Psoas muscle (tissue), 7 donors: ENCODE measurements at regions not wholly inside any gene's neighbourhood (a gene's known extent, or its start where the extent isn't known, plus 50 kb on each side); places are given as distances from the start of the nearest gene placed in this dataset.

ENCODE experiments used
- ATAC-seq, 4 donors: fragments of 200-7000 bp; cut with Tn5 transposase; one replicate each; pipeline ENCODE4 v1.9.1; 2020; ENCODE audit warnings: moderate library complexity in 3 of 4, mild to moderate bottlenecking in 2 of 4
- DNase-seq, 2 donors: peaks; one replicate each; pipeline ENCODE4 v3.0.0-alpha.2; 2020
- H3K27ac ChIP-seq: fragments of 200-600 bp; one replicate; pipeline ENCODE4 v1.8.0; 2022
- H3K27me3 ChIP-seq, 3 donors: fragments of 200-600 bp in 1 of 3; one replicate each; pipeline versions ENCODE4 v1.6.1 to v1.8.0; 2013 to 2022; ENCODE audit warnings: low read length in 2 of 3, mild to moderate bottlenecking in 2 of 3, moderate library complexity in 1 of 3; ENCODE audit not compliant: insufficient read depth in 3 of 3
- H3K36me3 ChIP-seq, 2 donors: fragments of 200-600 bp in 1 of 2; one replicate each; pipeline versions ENCODE4 v1.6.1 to v1.8.0; 2013 to 2022; ENCODE audit warnings: low read depth in 1 of 2, mild to moderate bottlenecking in 1 of 2, moderate library complexity in 1 of 2; ENCODE audit not compliant: insufficient read depth in 1 of 2
- H3K4me1 ChIP-seq: fragments of 200-600 bp; one replicate; pipeline ENCODE4 v1.8.0; 2022
- H3K4me3 ChIP-seq: fragments of 200-600 bp; one replicate; pipeline ENCODE4 v1.8.0; 2022; ENCODE audit warnings: mild to moderate bottlenecking
- H3K9me3 ChIP-seq: fragments of 200-600 bp; one replicate; pipeline ENCODE4 v1.8.0; 2022
- CTCF ChIP-seq: fragments of 200-600 bp; IDR thresholded peaks from one replicate; pipeline ENCODE4 v1.8.0; 2022; ENCODE audit warnings: antibody characterized with exemption
- WGBS, 3 donors: extraction: QIAGEN DNeasy Blood & Tissue Kit; methylation state at CpG; one replicate each; pipeline versions ENCODE4 v1.1.6 to v1.1.7; 2013; 5-methylcytosine and 5-hydroxymethylcytosine counted together
- intact Hi-C, 2 donors: fragments of 100-400 bp; cut with DNase I; formaldehyde crosslinking; loops; one replicate each; pipeline versions ENCODE4 v1.11.0 to v1.14.2; 2022
- donor health status: healthy with polysubstance abuse.
- donor health status: DM: no; HTN: no; CAD: no; lungs with moderate emphysema.
- donor health status: Bipolar disorder and iron deficiency.
- donor health status: healthy.
- donor health status: DM: yes; HTN: yes; CAD: no.
- donor health status: DM: no; HTN: no; CAD: no.
- donor health status: DM: yes; HTN: yes; CAD: no.

- Histone ChIP-seq H3K4me1 (no peaks in the 10 kb centered on the region), H3K4me3 (no peak overlapping the region), H3K27ac (no peak overlapping the region), H3K36me3 (no peaks in the 10 kb centered on the region), H3K9me3 (no peaks in the 10 kb centered on the region), H3K27me3 (no peaks in the 10 kb centered on the region)
- no peak for TF ChIP-seq CTCF
- ATAC-seq (no peak), DNase-seq (no peak)
- intact Hi-C loops = no loop called here
- 89 to 98% (median 93%) methylated on average over 2 of the region's 2 CpGs for WGBS, 3 donors
Measured at GRCh38 chr3:81416812-81417211, 344.6 kb downstream of the GBE1 start.

DNA sequence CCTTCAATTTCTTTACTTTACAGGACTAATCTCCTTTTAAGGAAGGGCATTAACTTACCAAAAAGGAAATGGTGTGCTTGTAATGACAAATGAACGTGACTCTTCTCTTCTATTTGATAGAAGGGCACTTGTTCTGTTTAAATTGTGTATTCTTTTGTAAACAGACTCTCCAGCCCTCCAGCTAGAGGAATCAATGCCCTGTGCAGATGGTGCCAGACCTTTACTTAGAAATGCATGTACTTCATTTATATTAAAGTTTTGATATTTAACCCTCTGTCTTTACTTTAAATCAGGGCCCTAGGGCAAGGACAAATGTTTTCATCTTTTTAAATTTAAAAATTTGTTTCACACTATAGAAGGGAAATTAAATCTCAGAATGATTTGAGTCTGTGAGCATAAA is 355.1 kb downstream of the GBE1 start:
- Histone ChIP-seq H3K36me3 (no peaks in the 10 kb centered on the region), H3K9me3 (no peaks in the 10 kb centered on the region), H3K4me1 (no peaks in the 10 kb centered on the region), H3K27me3 (no peaks in the 10 kb centered on the region), H3K4me3 (no peak overlapping the region), H3K27ac (no peak overlapping the region)
- no peak for DNase-seq
- 42 to 56% (median 44%) methylated on average over 1 of the region's 1 CpG for WGBS, 3 donors
- intact Hi-C loops = no loop called here
- TF ChIP-seq CTCF = no peak
- ATAC-seq = no peak

GRCh38 chr3:81395739-81396513 is 365.5 kb downstream of the GBE1 start:
- 24 to 38% (median 25%) methylated on average over 7 of the region's 7 CpGs for WGBS, 3 donors
- TF ChIP-seq CTCF = no peak
- ATAC-seq (peak in 1 of 4 donors; percentile 44), DNase-seq (no peak)
- no peaks in the 10 kb centered on the region for H3K9me3 ChIP-seq
- intact Hi-C loops = no loop called here
- no peaks in the 10 kb centered on the region for H3K4me1 ChIP-seq
- H3K27ac ChIP-seq = no peak overlapping the region
- H3K4me3 ChIP-seq = no peak overlapping the region
- H3K27me3 ChIP-seq = no peaks in the 10 kb centered on the region
- no peaks in the 10 kb centered on the region for H3K36me3 ChIP-seq

DNA sequence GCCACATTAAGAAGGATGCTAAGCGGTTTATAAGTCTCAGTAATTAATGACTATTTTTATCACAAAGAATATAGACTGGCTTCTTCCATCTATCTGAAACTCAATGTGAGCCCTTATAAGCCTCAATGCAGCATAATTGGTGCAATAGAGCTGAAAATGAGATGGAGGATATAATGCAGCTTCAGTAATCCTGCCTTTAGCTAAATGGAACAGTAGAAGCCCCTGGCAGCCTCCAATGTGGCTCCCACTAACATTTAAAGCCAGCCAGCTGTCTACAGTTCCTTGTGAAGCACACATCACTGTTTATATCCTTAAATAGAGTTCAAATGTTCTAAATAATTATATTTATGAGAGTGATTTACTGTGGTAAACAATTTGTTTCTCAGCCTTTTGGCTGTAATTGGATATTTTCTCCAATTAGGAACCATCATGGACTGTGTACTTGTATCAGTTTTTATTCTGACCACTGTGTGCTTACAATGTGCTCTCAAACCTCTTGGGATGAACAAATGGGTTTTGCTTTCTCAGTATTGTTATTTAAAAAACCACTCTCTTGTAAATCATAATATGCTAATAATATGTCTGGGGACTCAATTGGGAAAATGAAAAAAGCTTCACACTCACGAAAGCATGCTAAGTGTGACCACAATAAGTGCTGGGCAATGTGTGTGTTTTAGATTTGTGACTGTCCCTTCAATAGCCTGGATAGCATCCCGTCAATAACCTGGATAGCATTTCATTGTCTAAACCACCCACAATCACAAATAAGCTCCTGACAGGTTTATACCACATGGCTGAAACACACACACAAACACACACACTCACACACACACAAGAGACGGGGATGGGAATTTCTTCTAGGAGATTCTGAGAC is 366.6 kb downstream of the GBE1 start:
- DNase-seq = no peak
- no peaks in the 10 kb centered on the region for H3K27me3 ChIP-seq
- 62 to 78% (median 64%) methylated on average over 4 of the region's 4 CpGs for WGBS, 3 donors
- H3K36me3 ChIP-seq = no peaks in the 10 kb centered on the region
- H3K9me3 ChIP-seq = no peaks in the 10 kb centered on the region
- no peak for TF ChIP-seq CTCF
- no peaks in the 10 kb centered on the region for H3K4me1 ChIP-seq
- ATAC-seq = no peak
- no peak overlapping the region for H3K27ac ChIP-seq
- intact Hi-C loops = no loop called here
- H3K4me3 ChIP-seq = no peak overlapping the region
